GM18868 (cell line): ENCODE measurements at regions not wholly inside any gene's neighbourhood (a gene's known extent, or its start where the extent isn't known, plus 50 kb on each side); places are given as distances from the start of the nearest gene placed in this dataset.
"Not testable (repeated sequence)": the region's sequence is repeated elsewhere in the genome, so short reads cannot be mapped to it uniquely, and the experiment has no call there.

Experiments used
- ATAC-seq: cut with Tn5 transposase; IDR thresholded peaks from one replicate; pipeline ENCODE4 v1.9.1; 2021; ENCODE audit warnings: mild to moderate bottlenecking, moderate library complexity; ENCODE audit not compliant: unreplicated experiment

GRCh38 chr21:31819692-31820091, 53.1 kb upstream of the HUNK start:
- not testable (repeated sequence) for ATAC-seq

GRCh38 chr21:31814356-31814755, 58.5 kb upstream of the HUNK start:
- not testable (repeated sequence) for ATAC-seq

- no peak for ATAC-seq
Measured at GRCh38 chr21:31813862-31814261, 59.0 kb upstream of the HUNK start.

GRCh38 chr21:31804008-31804394, 68.8 kb upstream of the HUNK start:
- ATAC-seq = no peak

GRCh38 chr21:31803039-31804007, 69.5 kb upstream of the HUNK start:
- no peak for ATAC-seq

GRCh38 chr21:31802331-31802730, 70.4 kb upstream of the SCAF4 start:
- no peak for ATAC-seq

GRCh38 chr21:31801551-31802219, 69.8 kb upstream of the SCAF4 start:
- ATAC-seq = no peak

GRCh38 chr21:31798842-31799704, 67.2 kb upstream of the SCAF4 start:
- ATAC-seq = no peak

- ATAC-seq = no peak
Measured at GRCh38 chr21:31795992-31796391, 64.1 kb upstream of the SCAF4 start.

- not testable (repeated sequence) for ATAC-seq
Measured at GRCh38 chr21:31790420-31790819, 58.5 kb upstream of the SCAF4 start.

GRCh38 chr21:31788581-31788980, 56.7 kb upstream of the SCAF4 start:
- ATAC-seq = no peak

- ATAC-seq = not testable (repeated sequence)
Measured at GRCh38 chr21:31787691-31788090, 55.8 kb upstream of the SCAF4 start.

GRCh38 chr21:31786164-31786920, 54.4 kb upstream of the SCAF4 start:
- no peak for ATAC-seq

- peak; percentile 54 for ATAC-seq
Measured at GRCh38 chr21:31785237-31786163, 53.6 kb upstream of the SCAF4 start.

GRCh38 chr21:31781737-31782136, 49.8 kb upstream of the SCAF4 start:
- ATAC-seq = no peak
